BE2C (cell line): ENCODE measurements at regions not wholly inside any gene's neighbourhood (a gene's known extent, or its start where the extent isn't known, plus 50 kb on each side); places are given as distances from the start of the nearest gene placed in this dataset.

Experiments used
- DNase-seq: peaks from one replicate; pipeline ENCODE4 v3.0.0-alpha.2; 2020
- H3K27me3 ChIP-seq: fragments of 250-450 bp; sonication (Bioruptor Pico); 2 replicates; pipeline ENCODE4 v1.5.1; 2020; ENCODE audit warnings: mild to moderate bottlenecking
- H3K36me3 ChIP-seq: fragments of 250-450 bp; sonication (Bioruptor Pico); 2 replicates; pipeline ENCODE4 v1.5.1; 2020; ENCODE audit warnings: mild to moderate bottlenecking
- H3K4me1 ChIP-seq: fragments of 250-450 bp; sonication (Bioruptor Pico); 2 replicates; pipeline ENCODE4 v1.5.1; 2020
- H3K4me3 ChIP-seq: 2 replicates; pipeline ENCODE4 v1.5.1; 2011; ENCODE audit warnings: low read depth, low read length
- H3K9me3 ChIP-seq: fragments of 250-450 bp; sonication (Bioruptor Pico); 2 replicates; pipeline ENCODE4 v1.5.1; 2020
- CTCF ChIP-seq: IDR thresholded peaks from 2 replicates; pipeline ENCODE4 v1.5.1; 2012; ENCODE audit warnings: mild to moderate bottlenecking, low read depth, low read length

DNA sequence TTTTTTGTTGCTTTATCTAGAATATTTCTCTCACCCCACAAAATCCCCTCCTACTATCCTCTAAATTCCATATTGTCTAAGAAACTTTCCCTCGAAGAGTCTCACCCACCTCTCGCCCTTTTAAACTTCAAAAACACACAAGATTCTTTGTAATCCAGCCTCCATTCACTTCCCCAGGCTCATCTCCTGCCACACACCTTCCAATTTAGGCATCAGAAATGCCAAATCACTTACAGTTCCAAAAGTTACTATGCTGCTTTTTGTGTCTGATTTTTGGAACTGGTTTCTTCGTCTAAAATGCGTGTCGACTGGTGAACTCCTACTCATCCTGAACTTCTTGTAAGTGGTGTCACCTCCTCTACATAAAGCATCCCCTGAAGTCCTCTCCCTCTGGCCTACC is 482.4 kb upstream of the CAMK1G start:
- no peak for DNase-seq
- H3K4me3 ChIP-seq, result no peak overlapping the region
- H3K9me3 ChIP-seq, result no peaks in the 10 kb centered on the region; the same call in 1 of the 2 replicates
- H3K36me3 ChIP-seq, result no peaks in the 10 kb centered on the region
- H3K27me3 ChIP-seq, result no peaks in the 10 kb centered on the region
- peaks cover 23% of the 10 kb centered on the region for H3K4me1 ChIP-seq
- TF ChIP-seq CTCF, result no peak

DNA sequence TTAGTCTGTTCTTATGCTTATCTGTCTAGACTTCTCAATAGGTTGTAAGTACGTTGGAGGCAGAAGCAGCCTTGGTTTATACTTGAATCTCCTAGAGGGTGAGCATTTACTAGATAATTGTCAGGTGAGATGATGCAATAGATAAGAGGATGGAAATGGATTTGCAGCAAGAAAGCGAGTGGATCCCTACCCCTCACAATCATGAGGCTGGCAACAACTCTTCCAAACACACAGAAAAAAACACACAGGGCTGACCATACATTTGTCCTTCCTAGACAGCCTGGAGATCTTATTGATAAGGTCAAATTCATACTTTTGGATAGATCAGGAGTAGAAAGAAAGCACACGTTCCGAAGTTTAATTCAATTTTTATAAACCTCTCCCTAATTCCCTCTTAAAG is 481.4 kb upstream of the CAMK1G start:
- H3K27me3 ChIP-seq, result no peaks in the 10 kb centered on the region
- H3K4me3 ChIP-seq, result no peak overlapping the region
- TF ChIP-seq CTCF, result no peak
- H3K9me3 ChIP-seq, result no peaks in the 10 kb centered on the region; the same call in 1 of the 2 replicates
- peaks cover 28% of the 10 kb centered on the region for H3K4me1 ChIP-seq
- no peak for DNase-seq
- no peaks in the 10 kb centered on the region for H3K36me3 ChIP-seq

- DNase-seq, result no peak
- H3K36me3 ChIP-seq, result no peaks in the 10 kb centered on the region
- no peaks in the 10 kb centered on the region for H3K27me3 ChIP-seq
- H3K4me1 ChIP-seq, result peaks cover 28% of the 10 kb centered on the region
- TF ChIP-seq CTCF, result no peak
- no peak overlapping the region for H3K4me3 ChIP-seq
- no peaks in the 10 kb centered on the region; the same call in 1 of the 2 replicates for H3K9me3 ChIP-seq
Measured at GRCh38 chr1:209102531-209102930, 481.0 kb upstream of the CAMK1G start.

DNA sequence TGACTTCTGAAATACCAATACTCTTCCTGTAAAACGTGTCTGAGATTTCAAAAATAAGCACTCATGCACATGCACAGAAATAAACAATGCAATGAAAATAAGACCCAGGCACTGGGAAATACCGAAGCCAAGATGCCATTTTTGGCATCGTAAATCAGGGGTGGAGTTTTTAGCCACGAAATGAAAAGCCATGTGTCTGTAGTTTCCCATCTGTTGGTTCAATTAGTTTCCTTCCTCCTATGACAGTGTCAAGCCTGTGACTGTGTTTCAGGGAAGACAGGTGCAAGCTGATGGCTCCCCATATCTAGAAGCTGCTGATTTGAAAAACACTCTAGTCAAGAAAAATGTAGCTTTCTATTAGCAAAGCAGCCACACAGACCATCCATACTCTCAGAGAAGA is 480.4 kb upstream of the CAMK1G start:
- no peak for DNase-seq
- no peak overlapping the region for H3K4me3 ChIP-seq
- peaks cover 26% of the 10 kb centered on the region for H3K4me1 ChIP-seq
- no peak for TF ChIP-seq CTCF
- H3K27me3 ChIP-seq, result no peaks in the 10 kb centered on the region
- H3K9me3 ChIP-seq, result no peaks in the 10 kb centered on the region; the same call in 1 of the 2 replicates
- H3K36me3 ChIP-seq, result no peaks in the 10 kb centered on the region

DNA sequence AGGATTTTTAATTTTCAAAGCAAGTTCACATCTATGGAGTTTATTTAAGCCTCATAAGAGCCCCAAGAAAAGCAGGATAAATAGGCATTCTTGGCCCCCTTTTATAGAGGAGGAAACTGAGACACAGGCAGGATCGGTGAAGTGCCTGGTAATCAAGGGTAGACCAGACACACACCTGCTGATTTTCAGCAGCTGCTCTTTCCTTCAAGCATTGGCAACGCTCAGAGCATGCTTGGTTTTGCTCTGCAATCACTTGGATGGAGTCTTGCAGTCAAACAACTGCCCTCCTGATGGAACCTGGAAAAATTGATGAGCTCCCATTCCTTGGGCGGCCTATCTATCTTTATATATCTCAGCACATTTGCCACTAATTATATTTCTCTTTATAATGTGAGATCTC is 478.9 kb upstream of the CAMK1G start:
- Histone ChIP-seq H3K27me3 (no peaks in the 10 kb centered on the region), H3K36me3 (no peaks in the 10 kb centered on the region), H3K4me3 (no peak overlapping the region), H3K9me3 (no peaks in the 10 kb centered on the region; the same call in 1 of the 2 replicates), H3K4me1 (peaks cover 27% of the 10 kb centered on the region)
- TF ChIP-seq CTCF, result no peak
- DNase-seq, result no peak

- Histone ChIP-seq H3K9me3 (no peaks in the 10 kb centered on the region; the same call in 1 of the 2 replicates), H3K36me3 (no peaks in the 10 kb centered on the region), H3K4me3 (no peak overlapping the region), H3K4me1 (peaks cover 30% of the 10 kb centered on the region), H3K27me3 (no peaks in the 10 kb centered on the region)
- no peak for TF ChIP-seq CTCF
- DNase-seq, result no peak
Measured at GRCh38 chr1:209105701-209106100, 477.8 kb upstream of the CAMK1G start.
